Fibroblast of the aortic adventitia (primary cell): ENCODE measurements at regions not wholly inside any gene's neighbourhood (a gene's known extent, or its start where the extent isn't known, plus 50 kb on each side); places are given as distances from the start of the nearest gene placed in this dataset.

Source experiments
- DNase-seq: peaks from one replicate; pipeline ENCODE4 v3.0.0-alpha.2; 2010; ENCODE audit warnings: low read depth
- H3K4me3 ChIP-seq: 2 replicates; pipeline ENCODE4 v1.5.1; 2011; ENCODE audit warnings: low read depth, mild to moderate bottlenecking, control low read depth, low read length, moderate library complexity
- TF ChIP-seq, protein P1 (sequence below): IDR thresholded peaks from 2 replicates; pipeline ENCODE4 v1.5.1; 2011; ENCODE audit warnings: mild to moderate bottlenecking, low read length, control low read depth, inconsistent platforms; ENCODE audit not compliant: insufficient read depth

DNA sequence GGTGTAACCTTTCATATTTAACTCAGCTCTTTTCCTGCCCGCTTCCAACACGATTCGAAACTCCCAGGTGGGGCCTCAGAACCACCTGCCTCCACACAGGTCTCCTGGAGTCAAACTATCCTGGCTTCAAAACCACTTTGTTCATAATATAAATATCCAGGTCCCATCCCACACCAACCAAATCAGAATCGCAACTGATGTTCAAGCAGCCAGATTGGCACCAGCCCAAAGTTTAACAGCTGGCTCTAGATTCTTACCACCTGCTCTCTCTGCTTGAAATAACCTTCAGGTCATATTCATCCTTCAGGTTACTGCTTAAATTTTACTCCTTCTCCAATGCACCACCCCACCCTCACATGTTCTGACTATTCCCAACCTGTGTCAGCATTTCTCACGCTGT lies 231.4 kb upstream of the TRPM3 start:
- TF ChIP-seq, protein P1, sequence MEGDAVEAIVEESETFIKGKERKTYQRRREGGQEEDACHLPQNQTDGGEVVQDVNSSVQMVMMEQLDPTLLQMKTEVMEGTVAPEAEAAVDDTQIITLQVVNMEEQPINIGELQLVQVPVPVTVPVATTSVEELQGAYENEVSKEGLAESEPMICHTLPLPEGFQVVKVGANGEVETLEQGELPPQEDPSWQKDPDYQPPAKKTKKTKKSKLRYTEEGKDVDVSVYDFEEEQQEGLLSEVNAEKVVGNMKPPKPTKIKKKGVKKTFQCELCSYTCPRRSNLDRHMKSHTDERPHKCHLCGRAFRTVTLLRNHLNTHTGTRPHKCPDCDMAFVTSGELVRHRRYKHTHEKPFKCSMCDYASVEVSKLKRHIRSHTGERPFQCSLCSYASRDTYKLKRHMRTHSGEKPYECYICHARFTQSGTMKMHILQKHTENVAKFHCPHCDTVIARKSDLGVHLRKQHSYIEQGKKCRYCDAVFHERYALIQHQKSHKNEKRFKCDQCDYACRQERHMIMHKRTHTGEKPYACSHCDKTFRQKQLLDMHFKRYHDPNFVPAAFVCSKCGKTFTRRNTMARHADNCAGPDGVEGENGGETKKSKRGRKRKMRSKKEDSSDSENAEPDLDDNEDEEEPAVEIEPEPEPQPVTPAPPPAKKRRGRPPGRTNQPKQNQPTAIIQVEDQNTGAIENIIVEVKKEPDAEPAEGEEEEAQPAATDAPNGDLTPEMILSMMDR = no peak
- DNase-seq = no peak
- no peak overlapping the region for H3K4me3 ChIP-seq

GRCh38 chr9:71349218-71349617 lies 227.8 kb upstream of the TRPM3 start:
- TF ChIP-seq, protein P1 = no peak
- H3K4me3 ChIP-seq = no peak overlapping the region
- peak; percentile 77 for DNase-seq

DNA sequence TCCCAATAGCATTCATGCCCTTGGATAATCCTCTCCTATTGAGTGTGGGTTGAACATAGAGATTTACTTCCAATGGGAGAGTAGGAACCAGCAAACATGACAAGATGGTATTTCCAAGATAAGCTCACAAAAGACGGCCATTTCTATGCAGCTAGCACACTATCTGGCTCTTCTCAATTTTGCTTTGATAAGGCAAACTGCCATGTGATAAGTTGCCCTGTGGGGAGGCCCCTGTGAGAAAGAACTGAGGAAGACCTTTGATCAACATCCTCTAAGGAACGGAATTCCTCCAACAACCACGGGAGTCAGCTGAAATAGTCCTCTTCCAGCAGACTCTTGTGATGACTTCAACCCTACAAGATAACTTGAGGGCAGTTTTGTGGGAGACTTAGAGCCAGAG lies 211.9 kb upstream of the TRPM3 start:
- no peak for DNase-seq
- TF ChIP-seq, protein P1 = no peak
- H3K4me3 ChIP-seq = no peak overlapping the region

- DNase-seq = no peak
- TF ChIP-seq, protein P1 = no peak
These were observed 210.2 kb upstream of the TRPM3 start for GRCh38 chr9:71331603-71332002.

DNA sequence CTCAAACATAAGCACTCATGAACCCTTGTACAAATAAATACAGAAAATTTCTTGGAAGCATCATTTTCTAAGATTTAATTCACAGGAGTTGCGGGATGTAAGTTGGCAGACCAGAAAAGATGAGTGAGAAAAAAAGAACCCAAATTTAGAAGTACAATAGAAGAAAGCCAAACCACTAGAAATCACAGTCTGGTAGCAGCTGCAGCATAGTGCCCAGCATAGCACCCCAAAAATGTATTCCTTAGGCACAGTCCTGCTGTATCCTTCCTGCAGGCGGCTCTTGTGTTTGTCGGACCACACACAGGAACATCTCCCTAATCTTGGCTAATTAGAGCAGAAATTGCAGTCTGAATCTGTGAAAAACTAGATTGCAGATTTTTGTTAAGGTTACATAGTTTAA lies 208.5 kb upstream of the TRPM3 start:
- DNase-seq = no peak
- H3K4me3 ChIP-seq = no peak overlapping the region
- TF ChIP-seq, protein P1 = no peak

More at GRCh38 chr9:71331603-71332002, 210.2 kb upstream of the TRPM3 start:
- no peak overlapping the region for H3K4me3 ChIP-seq

GRCh38 chr9:71326360-71326759 lies 204.9 kb upstream of the TRPM3 start:
- H3K4me3 ChIP-seq = no peak overlapping the region
- DNase-seq = no peak
- TF ChIP-seq, protein P1 = no peak

DNA sequence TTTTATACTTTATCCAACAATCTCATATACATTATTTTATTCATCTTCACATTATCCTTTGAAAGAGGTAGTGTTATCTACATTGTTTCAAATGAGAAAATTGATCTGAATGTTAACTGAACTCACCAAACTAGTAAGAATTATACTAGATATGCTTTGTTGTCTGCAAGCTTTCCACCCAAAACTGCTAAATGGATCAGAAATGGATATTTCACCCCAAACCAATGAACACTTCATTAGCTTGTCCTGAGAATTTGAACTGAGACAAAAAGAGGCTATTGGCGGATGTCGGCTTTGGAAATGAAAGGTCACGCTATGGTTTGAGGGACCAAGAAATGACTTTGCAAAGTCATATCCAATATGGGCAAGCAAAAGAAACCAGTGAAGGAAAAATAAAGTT lies 201.9 kb upstream of the TRPM3 start:
- no peak overlapping the region for H3K4me3 ChIP-seq
- no peak for DNase-seq
- TF ChIP-seq, protein P1 = no peak
